Urinary bladder (tissue), 3 donors: ENCODE measurements at regions not wholly inside any gene's neighbourhood (a gene's known extent, or its start where the extent isn't known, plus 50 kb on each side); places are given as distances from the start of the nearest gene placed in this dataset.

Source experiments
- DNase-seq: peaks from one replicate; pipeline ENCODE4 v3.0.0-alpha.2; 2015; ENCODE audit errors: extremely low spot score
- H3K27ac ChIP-seq: one replicate; pipeline ENCODE4 v1.5.1; 2013; ENCODE audit warnings: low read depth, mild to moderate bottlenecking, moderate library complexity
- H3K36me3 ChIP-seq: one replicate; pipeline ENCODE4 v1.6.1; 2013; ENCODE audit warnings: mild to moderate bottlenecking, moderate library complexity; ENCODE audit not compliant: insufficient read depth
- H3K4me1 ChIP-seq: one replicate; pipeline ENCODE4 v1.6.1; 2013; ENCODE audit warnings: mild to moderate bottlenecking, moderate library complexity; ENCODE audit not compliant: insufficient read depth
- H3K4me3 ChIP-seq: one replicate; pipeline ENCODE4 v1.5.1; 2013; ENCODE audit warnings: low read depth, low read length
- WGBS: extraction: QIAGEN DNeasy Blood & Tissue Kit; methylation state at CpG from one replicate; pipeline ENCODE4 v1.1.7; 2013; 5-methylcytosine and 5-hydroxymethylcytosine counted together
- donor health status: healthy with polysubstance abuse.
- donor health status: healthy.

- H3K36me3 ChIP-seq = no peaks in the 10 kb centered on the region
- no peak for DNase-seq
- 65% methylated on average over 2 of the region's 2 CpGs for WGBS
- H3K4me1 ChIP-seq = no peaks in the 10 kb centered on the region
- H3K4me3 ChIP-seq = no peak overlapping the region
- H3K27ac ChIP-seq = no peak overlapping the region
These were observed 223.5 kb downstream of the RDH14 start for GRCh38 chr2:18336975-18337374.

GRCh38 chr2:18332477-18332876 lies 228.0 kb downstream of the RDH14 start:
- no peak overlapping the region for H3K4me3 ChIP-seq
- no peak overlapping the region for H3K27ac ChIP-seq
- no peak for DNase-seq
- 97% methylated on average over 6 of the region's 6 CpGs for WGBS
- H3K36me3 ChIP-seq = no peaks in the 10 kb centered on the region
- no peaks in the 10 kb centered on the region for H3K4me1 ChIP-seq

- no peaks in the 10 kb centered on the region for H3K4me1 ChIP-seq
- no peak for DNase-seq
- H3K4me3 ChIP-seq = no peak overlapping the region
- 73% methylated on average over 5 of the region's 5 CpGs for WGBS
- no peak overlapping the region for H3K27ac ChIP-seq
- H3K36me3 ChIP-seq = no peaks in the 10 kb centered on the region
These were observed 235.3 kb downstream of the RDH14 start for GRCh38 chr2:18325118-18325517.

GRCh38 chr2:18319987-18320386 lies 240.5 kb downstream of the RDH14 start:
- Histone ChIP-seq H3K4me1 (no peaks in the 10 kb centered on the region), H3K36me3 (no peaks in the 10 kb centered on the region), H3K4me3 (no peak overlapping the region), H3K27ac (no peak overlapping the region)
- DNase-seq = no peak

GRCh38 chr2:18317017-18317416 lies 243.4 kb downstream of the RDH14 start:
- no peak overlapping the region for H3K27ac ChIP-seq
- WGBS = 56% methylated on average over 2 of the region's 2 CpGs
- no peaks in the 10 kb centered on the region for H3K4me1 ChIP-seq
- H3K4me3 ChIP-seq = no peak overlapping the region
- no peaks in the 10 kb centered on the region for H3K36me3 ChIP-seq
- no peak for DNase-seq

DNA sequence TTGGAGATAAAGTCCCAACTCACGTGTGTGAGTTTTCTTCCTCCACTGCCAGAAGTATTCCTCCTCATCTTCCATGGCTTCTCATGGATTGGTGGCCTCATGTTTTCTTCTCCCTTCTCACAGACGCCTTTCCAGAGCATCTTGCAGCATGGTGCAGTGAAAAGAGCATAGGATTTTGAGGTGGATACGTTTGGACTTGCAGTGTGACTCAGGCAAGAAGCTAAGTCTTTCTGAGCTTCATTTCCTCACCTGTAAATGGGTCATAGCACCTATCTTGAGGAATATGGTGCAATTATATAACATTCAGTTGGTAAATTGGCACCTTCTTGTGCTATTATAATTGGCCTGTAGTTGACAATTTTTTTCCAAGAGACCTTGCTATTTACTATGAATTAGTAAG lies 247.6 kb downstream of the RDH14 start:
- Histone ChIP-seq H3K27ac (no peak overlapping the region), H3K4me3 (no peak overlapping the region), H3K4me1 (no peaks in the 10 kb centered on the region), H3K36me3 (no peaks in the 10 kb centered on the region)
- DNase-seq = no peak
- 54% methylated on average over 3 of the region's 3 CpGs for WGBS

GRCh38 chr2:18311420-18312195 lies 248.8 kb downstream of the RDH14 start:
- H3K36me3 ChIP-seq = no peaks in the 10 kb centered on the region
- H3K27ac ChIP-seq = no peak overlapping the region
- 50% methylated on average over 4 of the region's 4 CpGs for WGBS
- H3K4me3 ChIP-seq = no peak overlapping the region
- no peaks in the 10 kb centered on the region for H3K4me1 ChIP-seq
- DNase-seq = no peak

DNA sequence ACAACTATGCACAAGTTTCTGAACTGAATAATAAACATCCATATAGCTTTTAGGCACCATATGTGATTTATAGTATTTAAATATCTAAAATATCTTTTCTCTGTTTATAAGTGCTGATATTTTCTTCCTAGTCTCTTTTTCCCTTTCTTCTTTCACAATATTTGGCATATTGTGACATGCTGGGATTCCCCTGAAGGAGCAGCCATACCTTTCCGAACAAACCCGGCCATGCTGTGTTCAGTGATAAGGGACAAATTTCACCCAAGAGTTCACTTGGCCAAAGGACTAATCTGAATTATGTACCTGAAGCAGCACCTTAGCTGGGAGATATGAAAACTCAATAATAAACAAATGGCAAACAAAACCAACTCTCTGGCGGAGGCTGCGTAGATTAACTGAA lies 250.8 kb downstream of the RDH14 start:
- no peak overlapping the region for H3K4me3 ChIP-seq
- H3K36me3 ChIP-seq = no peaks in the 10 kb centered on the region
- WGBS = 87% methylated on average over 4 of the region's 4 CpGs
- no peak for DNase-seq
- H3K27ac ChIP-seq = no peak overlapping the region
- H3K4me1 ChIP-seq = no peaks in the 10 kb centered on the region

GRCh38 chr2:18309188-18309587 lies 251.3 kb downstream of the RDH14 start:
- Histone ChIP-seq H3K4me1 (no peaks in the 10 kb centered on the region), H3K27ac (no peak overlapping the region), H3K4me3 (no peak overlapping the region), H3K36me3 (no peaks in the 10 kb centered on the region)
- DNase-seq = no peak

DNA sequence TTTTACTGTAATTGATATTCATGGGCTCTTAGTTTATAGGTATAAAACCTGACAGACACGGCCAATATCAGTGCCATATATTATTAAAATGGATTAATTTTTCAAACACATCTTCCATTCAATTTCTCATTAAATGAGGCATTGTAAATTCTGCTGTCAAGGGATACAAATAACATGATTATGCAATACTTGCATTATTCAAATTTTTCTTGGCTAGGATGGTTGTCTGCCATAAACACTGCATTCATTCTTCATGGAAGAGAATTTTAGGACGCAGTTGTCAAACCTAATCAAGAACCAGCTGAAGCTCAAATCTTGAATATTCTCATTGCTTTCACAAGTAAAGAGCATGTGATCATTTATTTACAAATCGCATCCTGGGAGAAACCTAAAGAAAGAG lies 255.6 kb downstream of the RDH14 start:
- Histone ChIP-seq H3K4me1 (no peaks in the 10 kb centered on the region), H3K27ac (no peak overlapping the region), H3K4me3 (no peak overlapping the region), H3K36me3 (no peaks in the 10 kb centered on the region)
- WGBS = 90% methylated on average over 3 of the region's 3 CpGs
- no peak for DNase-seq

DNA sequence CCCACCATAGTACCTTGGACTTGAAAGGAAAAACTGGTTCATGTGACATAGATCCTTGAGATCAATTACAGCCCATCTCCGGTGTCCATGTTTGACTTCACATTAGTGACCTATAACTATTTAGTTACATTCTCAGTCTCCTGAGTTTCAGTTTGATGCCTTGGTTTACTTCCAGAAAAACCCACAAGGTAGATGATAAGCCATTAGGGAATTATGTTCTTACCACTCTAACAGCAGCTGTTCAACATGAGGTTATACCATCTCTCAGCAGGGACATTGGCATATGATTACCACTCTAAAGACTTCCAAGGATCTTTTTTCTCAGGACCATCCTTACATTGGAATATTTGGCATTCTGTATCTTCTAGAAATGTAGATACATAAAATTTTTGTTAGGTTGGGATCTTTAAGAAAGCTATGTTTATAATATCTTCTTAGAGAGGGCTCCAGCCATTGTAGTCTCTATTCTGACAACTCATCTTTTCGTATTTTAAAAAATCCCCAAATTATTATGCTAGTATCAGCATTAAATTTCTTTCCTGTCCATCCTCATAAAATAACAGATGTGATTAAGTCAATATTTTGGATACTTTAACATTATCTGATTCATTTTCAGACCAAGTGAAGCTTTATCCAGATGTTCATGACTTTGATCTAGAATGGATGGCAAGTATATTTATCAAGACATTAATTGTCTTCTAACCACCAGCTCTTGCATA lies 258.9 kb downstream of the RDH14 start:
- H3K27ac ChIP-seq = no peak overlapping the region
- no peaks in the 10 kb centered on the region for H3K36me3 ChIP-seq
- DNase-seq = no peak
- no peaks in the 10 kb centered on the region for H3K4me1 ChIP-seq
- H3K4me3 ChIP-seq = no peak overlapping the region
- 97% methylated on average over 2 of the region's 2 CpGs for WGBS

DNA sequence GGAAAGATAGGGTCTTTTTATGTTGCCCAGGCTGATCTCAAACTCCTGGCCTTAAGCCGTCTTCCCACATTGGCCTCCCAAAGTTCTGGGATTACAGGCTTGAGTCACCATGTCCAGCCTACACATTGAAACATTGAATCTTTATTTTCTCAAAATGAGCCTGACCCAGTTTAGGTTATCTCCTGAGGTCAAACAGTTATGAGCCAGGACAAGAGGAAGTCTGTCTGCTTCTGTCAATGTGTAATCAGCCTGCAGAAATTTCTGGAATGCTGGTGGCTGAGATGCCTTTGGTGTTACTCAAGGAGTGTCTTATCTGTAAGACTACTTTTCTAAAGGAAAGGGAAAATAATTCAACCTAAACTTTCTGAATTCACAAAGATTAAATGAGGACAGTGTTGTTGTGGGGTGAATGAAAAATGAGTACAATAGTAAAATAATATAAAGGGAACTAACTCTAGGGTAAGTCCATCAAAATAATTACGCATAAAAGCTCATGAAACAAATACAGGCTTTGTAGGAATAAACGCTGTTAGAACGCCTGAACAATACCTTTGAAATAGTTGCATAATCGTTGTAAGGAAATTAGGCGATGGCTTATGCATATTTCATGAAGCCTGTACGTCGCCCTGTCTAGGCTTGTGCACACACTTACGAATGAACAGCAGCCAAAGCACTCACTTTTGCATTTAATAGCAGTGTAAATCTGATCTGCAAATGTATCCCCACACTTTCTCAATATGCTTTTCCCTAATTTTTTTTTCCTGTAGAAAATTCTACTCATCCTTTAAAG lies 260.8 kb downstream of the RDH14 start:
- Histone ChIP-seq H3K36me3 (no peaks in the 10 kb centered on the region), H3K4me1 (no peaks in the 10 kb centered on the region), H3K27ac (no peak overlapping the region), H3K4me3 (no peak overlapping the region)
- whole genome bisulfite sequencing = 55% methylated on average over 9 of the region's 9 CpGs
- no peak for DNase-seq

GRCh38 chr2:18297534-18298058 lies 262.9 kb downstream of the RDH14 start:
- DNase-seq = no peak
- Histone ChIP-seq H3K27ac (no peak overlapping the region), H3K36me3 (no peaks in the 10 kb centered on the region), H3K4me3 (no peak overlapping the region), H3K4me1 (no peaks in the 10 kb centered on the region)
- 71% methylated on average over 6 of the region's 6 CpGs for WGBS

DNA sequence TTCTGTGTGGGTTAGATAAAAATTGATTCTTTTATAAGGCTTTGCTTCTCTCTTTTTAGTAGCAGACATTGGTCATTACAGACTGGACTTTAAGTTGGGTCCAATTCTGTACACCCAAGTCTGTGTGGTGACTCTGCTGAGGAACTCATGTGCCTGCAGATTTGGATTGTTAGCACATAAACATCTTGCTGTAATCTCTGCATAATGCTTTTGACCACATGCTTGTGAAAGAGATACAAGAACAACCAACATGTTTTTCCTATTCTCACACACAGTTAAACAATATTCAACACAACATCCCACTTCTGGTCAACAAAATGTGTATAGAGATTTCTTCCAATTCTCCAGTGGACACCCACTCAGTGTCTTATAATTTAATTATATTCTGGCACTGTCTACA lies 270.1 kb downstream of the RDH14 start:
- H3K4me1 ChIP-seq = no peaks in the 10 kb centered on the region
- H3K36me3 ChIP-seq = no peaks in the 10 kb centered on the region
- DNase-seq = no peak
- H3K27ac ChIP-seq = no peak overlapping the region
- no peak overlapping the region for H3K4me3 ChIP-seq
